Left ventricle myocardium inferior (tissue), 1 donor: ENCODE measurements at regions not wholly inside any gene's neighbourhood (a gene's known extent, or its start where the extent isn't known, plus 50 kb on each side); places are given as distances from the start of the nearest gene placed in this dataset.

Experiments
- DNase-seq: peaks from one replicate; pipeline ENCODE4 v3.0.0-alpha.2; 2020
- H3K27ac ChIP-seq: fragments of 200-600 bp; replicated peaks from 2 replicates; pipeline ENCODE4 v1.8.0; 2021
- H3K27me3 ChIP-seq: fragments of 200-600 bp; 2 replicates; pipeline ENCODE4 v1.8.0; 2021; ENCODE audit warnings: low read depth
- H3K36me3 ChIP-seq: fragments of 200-600 bp; 2 replicates; pipeline ENCODE4 v1.8.0; 2021
- H3K4me1 ChIP-seq: fragments of 200-600 bp; 2 replicates; pipeline ENCODE4 v1.8.0; 2021
- H3K4me3 ChIP-seq: fragments of 200-600 bp; 2 replicates; pipeline ENCODE4 v1.8.0; 2021; ENCODE audit warnings: mild to moderate bottlenecking, moderate library complexity
- H3K9me3 ChIP-seq: fragments of 200-600 bp; replicated peaks from 2 replicates; pipeline ENCODE4 v1.8.0; 2021
- CTCF ChIP-seq: fragments of 200-600 bp; IDR thresholded peaks from 2 replicates; pipeline ENCODE4 v1.8.0; 2021; ENCODE audit warnings: antibody characterized with exemption, mild to moderate bottlenecking, borderline replicate concordance
- intact Hi-C: fragments of 100-400 bp; cut with micrococcal nuclease; formaldehyde crosslinking; loops from one replicate; pipeline ENCODE4 v1.11.0; 2022
- donor health status: DM: no; HTN: yes; CAD: no; lungs with severe emphysema.

GRCh38 chr3:73249047-73249446 lies 187.6 kb downstream of the EBLN2 start:
- H3K4me1 ChIP-seq: no peaks in the 10 kb centered on the region
- no peak overlapping the region for H3K27ac ChIP-seq
- no peak for TF ChIP-seq CTCF
- no peaks in the 10 kb centered on the region for H3K36me3 ChIP-seq
- intact Hi-C loops: no loop called here
- H3K9me3 ChIP-seq: peaks cover 3% of the 10 kb centered on the region
- H3K27me3 ChIP-seq: no peaks in the 10 kb centered on the region
- no peak overlapping the region for H3K4me3 ChIP-seq
- DNase-seq: no peak

GRCh38 chr3:73254062-73254461 lies 192.6 kb downstream of the EBLN2 start:
- no peak for DNase-seq
- H3K4me3 ChIP-seq: no peak overlapping the region
- no peaks in the 10 kb centered on the region for H3K9me3 ChIP-seq
- no peaks in the 10 kb centered on the region for H3K4me1 ChIP-seq
- H3K27ac ChIP-seq: no peak overlapping the region
- intact Hi-C loops: no loop called here
- no peaks in the 10 kb centered on the region for H3K27me3 ChIP-seq
- no peaks in the 10 kb centered on the region for H3K36me3 ChIP-seq
- TF ChIP-seq CTCF: no peak

- H3K4me1 ChIP-seq: no peaks in the 10 kb centered on the region
- no peak for TF ChIP-seq CTCF
- no peak for DNase-seq
- no peaks in the 10 kb centered on the region for H3K9me3 ChIP-seq
- H3K27ac ChIP-seq: no peak overlapping the region
- no peak overlapping the region for H3K4me3 ChIP-seq
- H3K27me3 ChIP-seq: no peaks in the 10 kb centered on the region
- intact Hi-C loops: no loop called here
- H3K36me3 ChIP-seq: no peaks in the 10 kb centered on the region
Observed at GRCh38 chr3:73255609-73256029, 194.2 kb downstream of the EBLN2 start.

GRCh38 chr3:73257186-73257585 lies 195.7 kb downstream of the EBLN2 start:
- intact Hi-C loops: no loop called here
- Histone ChIP-seq H3K27me3 (no peaks in the 10 kb centered on the region), H3K4me1 (no peaks in the 10 kb centered on the region), H3K36me3 (no peaks in the 10 kb centered on the region), H3K4me3 (no peak overlapping the region), H3K27ac (no peak overlapping the region), H3K9me3 (no peaks in the 10 kb centered on the region)
- no peak for DNase-seq
- no peak for TF ChIP-seq CTCF

GRCh38 chr3:73258057-73258456 lies 196.6 kb downstream of the EBLN2 start:
- DNase-seq: no peak

More at GRCh38 chr3:73258057-73258456, 196.6 kb downstream of the EBLN2 start:
- Histone ChIP-seq H3K4me1 (no peaks in the 10 kb centered on the region), H3K27me3 (no peaks in the 10 kb centered on the region), H3K9me3 (no peaks in the 10 kb centered on the region), H3K4me3 (no peak overlapping the region), H3K27ac (no peak overlapping the region), H3K36me3 (no peaks in the 10 kb centered on the region)
- no peak for TF ChIP-seq CTCF
- intact Hi-C loops: no loop called here
